ENCODE measurements at regions not wholly inside any gene's neighbourhood (a gene's known extent, or its start where the extent isn't known, plus 50 kb on each side); places are given as distances from the start of the nearest gene placed in this dataset.

DNA sequence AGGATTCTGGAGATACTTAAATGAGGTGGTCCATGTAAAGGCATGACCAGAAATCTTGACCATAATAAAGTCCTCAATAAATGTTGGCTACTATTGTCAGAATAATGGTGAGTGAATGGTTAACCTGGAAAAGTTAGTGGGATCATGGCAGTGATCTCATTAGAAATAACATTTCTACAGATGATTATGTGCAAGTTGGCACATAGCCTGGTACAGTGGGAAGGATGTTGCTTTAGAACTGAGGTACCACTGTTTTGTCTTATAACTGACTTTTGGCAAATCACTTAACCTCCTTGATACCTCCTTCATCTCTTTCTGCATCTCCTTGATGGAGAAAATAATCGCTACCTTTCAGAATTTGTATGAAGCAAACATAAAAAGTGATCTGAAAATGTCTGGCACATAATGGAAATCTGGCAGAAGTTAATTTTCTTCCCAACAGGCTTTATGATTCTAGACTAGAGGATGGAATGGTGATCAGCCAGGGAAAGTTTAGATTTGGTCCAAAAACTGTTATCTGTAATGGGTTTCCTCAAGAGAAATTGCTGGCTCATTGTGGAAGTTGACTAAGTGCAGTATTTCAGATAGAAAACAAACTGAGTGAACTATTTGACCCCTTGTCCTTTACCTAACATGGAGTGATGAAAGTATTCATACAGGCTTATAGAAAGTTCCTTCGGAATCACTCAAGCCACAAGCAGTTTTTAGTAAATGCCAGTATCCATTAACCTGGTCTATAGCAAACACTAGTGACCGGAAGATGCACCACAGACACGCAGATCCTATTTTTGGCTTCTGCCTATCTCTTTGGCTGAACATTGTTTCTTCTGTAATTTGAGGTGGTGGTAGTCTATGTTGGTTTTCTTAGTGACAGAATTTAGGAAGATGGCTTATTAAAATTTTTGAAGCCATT lies 449.6 kb upstream of the TGFBR2 start:
- TF ChIP-seq POLR2A (IDR thresholded peaks at IDR 0.05) = no peak
- TF ChIP-seq, protein P1, sequence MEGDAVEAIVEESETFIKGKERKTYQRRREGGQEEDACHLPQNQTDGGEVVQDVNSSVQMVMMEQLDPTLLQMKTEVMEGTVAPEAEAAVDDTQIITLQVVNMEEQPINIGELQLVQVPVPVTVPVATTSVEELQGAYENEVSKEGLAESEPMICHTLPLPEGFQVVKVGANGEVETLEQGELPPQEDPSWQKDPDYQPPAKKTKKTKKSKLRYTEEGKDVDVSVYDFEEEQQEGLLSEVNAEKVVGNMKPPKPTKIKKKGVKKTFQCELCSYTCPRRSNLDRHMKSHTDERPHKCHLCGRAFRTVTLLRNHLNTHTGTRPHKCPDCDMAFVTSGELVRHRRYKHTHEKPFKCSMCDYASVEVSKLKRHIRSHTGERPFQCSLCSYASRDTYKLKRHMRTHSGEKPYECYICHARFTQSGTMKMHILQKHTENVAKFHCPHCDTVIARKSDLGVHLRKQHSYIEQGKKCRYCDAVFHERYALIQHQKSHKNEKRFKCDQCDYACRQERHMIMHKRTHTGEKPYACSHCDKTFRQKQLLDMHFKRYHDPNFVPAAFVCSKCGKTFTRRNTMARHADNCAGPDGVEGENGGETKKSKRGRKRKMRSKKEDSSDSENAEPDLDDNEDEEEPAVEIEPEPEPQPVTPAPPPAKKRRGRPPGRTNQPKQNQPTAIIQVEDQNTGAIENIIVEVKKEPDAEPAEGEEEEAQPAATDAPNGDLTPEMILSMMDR (IDR thresholded peaks at IDR 0.05) = no peak
